DMS53 treated with DMSO at 0.1 percent for 48 hours (cell line): ENCODE measurements at regions not wholly inside any gene's neighbourhood (a gene's known extent, or its start where the extent isn't known, plus 50 kb on each side); places are given as distances from the start of the nearest gene placed in this dataset.
"Not testable (repeated sequence)": the region's sequence is repeated elsewhere in the genome, so short reads cannot be mapped to it uniquely, and the experiment has no call there.

Source experiments
- DNase-seq: peaks from one replicate; lab custom pipeline; 2025; ENCODE audit not compliant: unreplicated experiment; lab: John Stamatoyannopoulos, UW

- DNase-seq: peak; percentile 35
These were observed 103.3 kb downstream of the MDH1 start for GRCh38 chr2:63692002-63692606.

- DNase-seq: no peak
These were observed 106.8 kb downstream of the MDH1 start for GRCh38 chr2:63695583-63695982.

- DNase-seq: no peak
These were observed 107.7 kb downstream of the MDH1 start for GRCh38 chr2:63696496-63696895.

GRCh38 chr2:63697160-63697559, 108.4 kb downstream of the MDH1 start:
- DNase-seq: no peak

GRCh38 chr2:63698786-63699548, 110.2 kb downstream of the MDH1 start:
- peak; percentile 53 for DNase-seq

- no peak for DNase-seq
These were observed 110.7 kb downstream of the MDH1 start for GRCh38 chr2:63699549-63699839.

GRCh38 chr2:63700271-63700670, 111.5 kb downstream of the MDH1 start:
- no peak for DNase-seq

- no peak for DNase-seq
These were observed 112.6 kb downstream of the MDH1 start for GRCh38 chr2:63701406-63701805.

GRCh38 chr2:63706084-63706483, 117.3 kb downstream of the MDH1 start:
- DNase-seq: not testable (repeated sequence)

GRCh38 chr2:63710732-63711131, 122.0 kb downstream of the MDH1 start:
- DNase-seq: no peak

GRCh38 chr2:63712748-63713147, 124.0 kb downstream of the MDH1 start:
- no peak for DNase-seq

- DNase-seq: no peak
These were observed 125.5 kb upstream of the UGP2 start for GRCh38 chr2:63716146-63716545.

GRCh38 chr2:63719052-63719451, 122.6 kb upstream of the UGP2 start:
- peak; percentile 16 for DNase-seq

- no peak for DNase-seq
These were observed 120.6 kb upstream of the UGP2 start for GRCh38 chr2:63721082-63721424.

- not testable (repeated sequence) for DNase-seq
These were observed 119.4 kb upstream of the UGP2 start for GRCh38 chr2:63722284-63722683.

GRCh38 chr2:63723709-63724108, 118.0 kb upstream of the UGP2 start:
- DNase-seq: no peak

GRCh38 chr2:63725212-63725611, 116.5 kb upstream of the UGP2 start:
- DNase-seq: not testable (repeated sequence)

GRCh38 chr2:63729362-63729761, 112.3 kb upstream of the UGP2 start:
- no peak for DNase-seq

- DNase-seq: no peak
These were observed 111.9 kb upstream of the UGP2 start for GRCh38 chr2:63729831-63730230.

GRCh38 chr2:63734510-63734909, 107.2 kb upstream of the UGP2 start:
- DNase-seq: peak; percentile 92

GRCh38 chr2:63735263-63735662, 106.4 kb upstream of the UGP2 start:
- peak; percentile 39 for DNase-seq

- DNase-seq: peak; percentile 13
These were observed 105.8 kb upstream of the UGP2 start for GRCh38 chr2:63735931-63736330.

- DNase-seq: no peak
These were observed 105.3 kb upstream of the UGP2 start for GRCh38 chr2:63736354-63736753.
